NCI-H2171 (cell line): ENCODE measurements at regions not wholly inside any gene's neighbourhood (a gene's known extent, or its start where the extent isn't known, plus 50 kb on each side); places are given as distances from the start of the nearest gene placed in this dataset.
A peak's percentile ranks its signal among the peaks of the same experiment; 100 is the strongest.

Experiments used
- DNase-seq: peaks from one replicate; lab custom pipeline; 2025; lab: John Stamatoyannopoulos, UW

GRCh38 chr12:77777274-77777673 lies 53.4 kb upstream of the NAV3 start:
- DNase-seq = no peak

DNA sequence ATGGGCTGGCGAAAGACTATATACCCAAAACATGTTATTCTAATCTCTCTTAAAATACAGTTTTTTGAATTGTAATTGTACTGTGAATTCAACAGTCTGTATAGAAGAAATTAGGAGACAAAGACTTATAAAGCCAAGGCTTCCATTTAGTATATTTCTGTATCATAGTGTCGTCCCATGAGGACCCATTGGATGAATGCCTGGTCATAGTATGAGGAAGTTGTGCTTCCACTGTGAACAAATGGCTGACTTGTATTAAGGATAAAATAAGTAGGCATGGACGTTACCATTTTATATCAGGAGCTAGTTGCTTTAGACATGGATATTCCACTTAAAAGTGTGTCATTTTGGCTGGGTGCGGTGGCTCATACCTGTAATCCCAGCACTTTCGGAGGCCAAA lies 55.9 kb upstream of the NAV3 start:
- DNase-seq = no peak

DNA sequence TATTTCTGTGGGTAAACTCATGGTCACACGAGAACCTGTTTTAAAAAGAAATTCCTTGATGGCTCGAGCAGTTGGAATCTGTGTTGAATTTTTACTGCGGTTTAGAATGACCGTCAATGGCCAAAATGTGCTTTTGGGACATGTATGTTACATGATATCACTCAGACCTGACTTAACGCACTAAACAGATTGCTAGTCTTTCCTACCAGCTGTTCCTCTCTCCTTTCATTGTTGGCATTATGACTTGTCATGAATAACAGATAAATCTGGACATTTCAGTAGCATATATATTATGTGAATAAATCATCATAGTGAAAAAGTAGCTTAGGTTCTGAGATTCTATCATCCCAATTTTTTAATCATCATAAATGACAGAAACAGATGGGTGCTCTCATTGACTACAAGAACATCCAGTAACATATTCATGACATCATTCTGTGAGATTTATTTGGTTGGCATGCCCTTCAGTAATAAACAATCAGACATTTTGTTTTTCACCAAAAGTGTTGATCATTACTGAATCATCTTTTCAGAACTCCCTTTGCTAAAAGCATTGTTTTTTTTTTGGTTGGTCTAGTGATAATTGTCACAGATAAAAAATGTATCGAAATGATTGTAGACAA lies 57.9 kb upstream of the NAV3 start:
- DNase-seq = peak; percentile 29

- DNase-seq = no peak
Measured at GRCh38 chr12:77768558-77768957, 62.1 kb upstream of the NAV3 start.

- no peak for DNase-seq
Measured at GRCh38 chr12:77767756-77768343, 62.8 kb upstream of the NAV3 start.

- DNase-seq = no peak
Measured at GRCh38 chr12:77767335-77767734, 63.4 kb upstream of the NAV3 start.

DNA sequence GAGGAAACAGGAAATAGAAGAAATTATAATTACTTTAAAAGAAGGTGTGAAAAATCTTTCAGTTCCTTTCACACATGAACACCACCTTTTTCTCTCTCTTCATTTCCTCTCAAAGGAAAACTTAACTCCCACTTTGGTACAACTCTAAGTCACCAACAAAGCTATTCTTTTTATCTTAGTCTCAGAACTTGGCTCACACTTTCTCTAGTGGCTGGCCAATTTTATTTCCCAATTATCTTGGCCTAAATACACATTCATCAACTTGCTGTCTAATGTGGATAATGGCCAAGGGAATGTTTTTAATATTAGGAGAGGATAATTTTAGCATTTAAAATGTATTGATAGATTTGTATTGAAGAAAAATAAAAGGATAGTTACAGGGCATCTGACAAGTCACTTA lies 64.5 kb upstream of the NAV3 start:
- no peak for DNase-seq

DNA sequence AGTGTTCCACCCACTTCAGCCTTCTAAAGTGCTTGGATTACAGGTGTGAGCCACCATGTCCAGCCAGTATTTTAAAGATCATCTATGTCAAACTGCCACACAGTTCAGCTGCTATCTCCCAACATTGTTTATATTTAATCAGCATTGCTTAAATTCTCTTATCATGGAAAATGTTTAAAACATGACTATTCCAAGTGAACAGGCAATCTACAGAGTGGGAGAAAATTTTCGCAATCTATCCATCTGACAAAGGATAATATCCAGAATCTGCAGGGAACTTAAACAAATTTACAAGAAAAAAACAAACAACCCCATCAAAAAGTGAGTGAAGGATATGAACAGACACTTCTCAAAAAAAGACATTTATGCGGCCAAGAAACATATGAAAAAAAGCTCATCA lies 69.4 kb upstream of the NAV3 start:
- DNase-seq = no peak

GRCh38 chr12:77760271-77761025 lies 70.2 kb upstream of the NAV3 start:
- DNase-seq = no peak

GRCh38 chr12:77754086-77754485 lies 76.6 kb upstream of the NAV3 start:
- DNase-seq = no peak

GRCh38 chr12:77751939-77752338 lies 78.8 kb upstream of the NAV3 start:
- DNase-seq = no peak

GRCh38 chr12:77746096-77746495 lies 84.6 kb upstream of the NAV3 start:
- peak; percentile 83 for DNase-seq

DNA sequence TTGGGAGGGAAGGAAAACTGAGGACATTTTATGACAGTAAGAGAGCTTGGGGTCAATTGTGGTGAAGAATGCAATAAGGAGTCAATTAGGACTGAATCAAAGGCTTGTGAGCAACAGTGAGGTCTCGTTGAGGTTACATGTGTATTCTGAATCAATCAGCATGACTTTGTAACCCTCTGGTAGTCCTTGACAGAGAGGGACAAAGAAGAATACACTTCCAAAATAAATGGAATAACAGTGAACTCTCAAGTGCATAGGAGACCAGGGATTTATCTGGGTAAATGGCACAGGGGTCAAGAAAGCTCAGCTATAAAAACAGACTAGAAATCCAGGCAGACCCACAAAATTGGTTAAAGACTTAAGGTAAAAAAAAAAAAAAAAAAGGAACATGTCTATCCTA lies 85.1 kb upstream of the NAV3 start:
- no peak for DNase-seq

DNA sequence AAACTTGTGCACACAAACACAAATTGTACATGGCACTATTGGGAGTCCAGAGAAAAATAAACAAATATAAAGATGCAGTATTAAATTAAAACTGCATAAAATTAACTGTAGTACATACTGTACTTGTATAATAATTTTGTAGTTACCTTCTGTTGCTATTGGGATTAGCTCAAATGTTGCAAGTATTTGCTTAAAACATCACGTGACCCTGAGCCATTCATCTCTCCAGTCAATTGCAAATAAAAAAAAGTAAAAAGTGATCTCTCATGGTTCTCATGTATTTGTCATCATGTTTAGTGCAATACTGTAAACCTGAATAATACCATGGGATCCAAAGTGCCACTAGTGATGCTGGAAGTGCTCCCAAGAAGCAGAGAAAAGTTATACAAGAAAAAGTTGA lies 88.1 kb upstream of the NAV3 start:
- DNase-seq = no peak

DNA sequence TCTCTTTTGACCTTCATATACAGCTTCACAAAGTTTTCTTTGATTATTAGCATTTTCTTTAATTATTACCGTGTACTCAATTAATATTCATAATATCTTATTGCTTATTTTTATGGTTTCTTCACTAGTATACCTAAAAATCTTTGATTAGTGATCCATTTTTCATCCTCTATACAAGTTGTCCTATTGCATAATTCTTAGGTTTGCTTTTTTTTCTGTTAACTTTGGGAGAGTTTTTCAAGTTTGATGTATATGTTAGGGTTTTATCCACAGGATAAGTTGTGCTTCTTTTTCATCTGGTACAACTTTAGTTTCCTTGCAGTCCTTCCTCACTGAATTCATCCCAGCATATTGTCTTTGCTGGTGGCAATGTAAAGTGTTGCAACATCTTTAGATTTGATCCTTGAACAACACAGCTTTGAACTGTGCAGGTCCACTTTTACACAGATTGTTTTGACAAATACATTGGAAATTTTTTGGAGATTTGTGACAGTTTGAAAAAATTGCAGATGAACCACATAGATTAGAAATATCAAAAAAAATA lies 88.6 kb upstream of the NAV3 start:
- no peak for DNase-seq

DNA sequence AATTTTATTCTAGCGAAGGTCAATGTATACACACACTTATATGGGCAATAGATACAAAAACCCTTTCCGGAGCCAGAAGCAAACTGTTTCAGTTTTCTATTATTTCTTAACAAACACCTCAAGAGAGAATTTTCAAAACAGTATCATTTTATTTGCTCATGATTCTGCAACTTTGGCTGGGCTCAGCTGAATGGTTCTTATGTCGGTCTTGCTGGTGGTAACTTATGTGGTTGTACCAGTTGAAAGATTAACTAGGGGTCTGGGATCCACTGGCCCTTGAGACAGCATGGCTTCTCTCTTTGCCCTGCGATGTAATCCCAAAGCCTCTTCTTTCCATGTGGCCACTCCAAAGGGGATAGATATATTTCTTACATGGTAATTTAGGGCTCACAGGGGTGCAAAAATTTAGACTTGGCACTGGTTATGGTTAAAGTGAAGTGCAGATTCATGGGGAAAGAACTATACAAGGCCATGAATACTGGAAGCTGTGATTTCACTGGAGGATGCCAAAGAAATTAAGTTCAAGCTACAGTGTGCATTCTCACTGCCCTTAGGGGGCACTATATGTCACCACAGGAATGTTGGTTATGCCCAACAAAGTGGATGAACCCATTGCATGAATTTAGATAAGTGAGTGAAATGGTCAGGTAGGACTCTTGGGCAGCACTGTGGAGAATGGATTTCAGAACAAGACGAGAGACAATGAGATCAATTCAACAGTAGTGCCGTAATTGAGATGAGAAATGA lies 94.3 kb upstream of the NAV3 start:
- DNase-seq = no peak

DNA sequence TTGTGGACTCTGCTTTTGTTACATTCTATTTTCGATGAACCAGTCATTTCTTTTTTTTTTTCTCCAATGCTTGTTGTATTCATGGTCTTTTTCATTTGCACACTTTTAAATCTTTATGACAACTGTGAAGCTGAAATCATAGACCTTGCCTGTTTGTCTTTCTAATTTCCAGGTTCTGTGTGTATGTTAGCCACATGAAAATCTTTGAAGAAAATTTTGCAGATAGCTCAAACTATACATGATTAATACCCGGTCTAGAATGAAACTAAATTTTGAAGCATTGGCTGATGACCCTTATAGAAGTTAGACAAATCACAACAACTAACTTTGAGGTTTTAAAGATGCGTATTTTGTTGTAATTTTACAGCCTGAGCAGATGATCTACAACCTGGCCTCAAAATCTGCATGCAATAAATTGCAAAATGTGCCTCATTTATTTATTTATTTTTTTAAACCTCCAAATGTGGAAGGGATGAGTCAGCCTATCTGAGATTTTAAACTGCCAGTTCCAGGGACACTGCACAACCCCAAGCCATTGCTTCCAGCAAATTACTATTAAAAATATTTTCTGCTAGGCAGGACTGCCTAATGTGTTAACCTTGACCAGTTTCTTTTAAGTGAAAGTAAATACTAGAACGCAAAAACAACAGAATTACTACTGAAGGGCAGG lies 96.3 kb upstream of the NAV3 start:
- no peak for DNase-seq

GRCh38 chr12:77728018-77728417 lies 102.7 kb upstream of the NAV3 start:
- DNase-seq = no peak

DNA sequence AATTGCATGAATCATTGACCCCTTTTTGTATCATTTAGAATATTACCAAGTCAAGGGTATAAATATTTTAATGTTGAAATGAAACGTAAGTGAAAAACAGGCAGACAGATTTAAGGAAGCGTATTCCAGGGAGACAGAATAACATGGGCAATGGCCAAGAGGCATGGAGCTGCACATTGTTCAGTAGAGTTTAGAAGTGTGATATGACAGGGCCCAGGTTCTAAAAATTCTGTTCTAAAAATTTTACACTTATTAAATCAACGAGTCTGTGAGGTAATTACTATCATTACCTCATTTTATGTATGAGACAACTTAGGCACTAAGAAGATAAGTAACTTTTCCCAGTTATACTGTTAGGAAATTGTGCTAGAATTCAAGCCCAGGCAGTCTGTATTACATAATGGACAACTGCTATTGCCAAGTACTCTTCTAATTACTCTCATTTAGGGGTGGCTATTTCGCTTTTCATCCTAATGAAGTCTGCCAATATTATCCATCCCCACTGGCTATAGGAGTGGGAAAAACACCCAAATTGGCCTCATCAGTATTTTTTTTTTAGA lies 103.2 kb upstream of the NAV3 start:
- DNase-seq = no peak

DNA sequence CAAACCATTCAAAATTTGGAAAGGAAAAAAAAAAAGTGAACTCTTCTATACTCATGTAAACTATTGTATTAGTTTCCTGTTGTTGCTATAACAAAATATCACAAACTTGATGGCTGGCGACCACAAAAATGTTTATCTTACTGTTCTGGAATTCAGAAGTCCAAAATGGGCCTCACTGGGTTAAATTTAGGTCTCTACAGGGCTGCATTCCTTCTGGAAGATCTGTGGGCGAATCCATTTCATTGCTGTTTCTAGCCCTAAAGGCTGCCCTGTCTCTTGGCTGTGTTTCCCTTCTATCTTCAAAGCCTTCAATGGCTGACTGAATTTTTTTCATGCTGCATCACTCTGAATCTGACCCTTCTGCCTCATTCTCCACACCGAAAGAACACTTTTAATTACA lies 105.1 kb upstream of the NAV3 start:
- DNase-seq = no peak

DNA sequence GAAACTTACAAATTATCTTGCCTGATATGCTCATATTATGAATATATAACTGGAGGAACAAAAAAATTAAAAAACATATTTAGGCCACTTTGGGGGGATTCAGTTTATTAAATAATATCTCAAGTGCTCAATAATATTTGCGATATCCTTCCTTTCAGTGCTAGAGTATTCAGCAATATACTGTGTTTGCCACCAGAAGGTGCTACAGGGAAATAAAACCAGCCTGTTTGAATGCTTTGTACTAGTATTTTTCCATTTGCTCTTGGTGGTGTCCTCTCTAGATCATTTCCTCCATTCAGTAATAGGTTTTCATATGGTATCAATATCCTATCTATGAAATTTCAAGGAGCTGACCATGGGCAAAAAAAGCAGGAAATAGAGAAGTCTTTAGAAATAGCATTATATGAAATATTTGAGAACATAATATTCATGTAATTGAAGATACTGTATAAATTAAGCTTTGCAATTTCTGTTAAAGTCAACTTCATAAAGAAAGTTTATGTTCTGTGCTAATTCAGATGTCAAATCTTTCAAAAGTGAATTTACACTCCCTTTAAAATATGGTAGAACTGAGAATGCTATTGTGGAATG lies 106.2 kb upstream of the NAV3 start:
- DNase-seq = peak; percentile 27
